ENCODE measurements at regions not wholly inside any gene's neighbourhood (a gene's known extent, or its start where the extent isn't known, plus 50 kb on each side); places are given as distances from the start of the nearest gene placed in this dataset.

GRCh38 chr4:38396091-38396490 lies 267.9 kb upstream of the KLF3 start:
- TF ChIP-seq CTCF (IDR thresholded peaks at IDR 0.05; ENCODE audit: low read length): no peak
- no peak for TF ChIP-seq EZH2 (IDR thresholded peaks at IDR 0.05; ENCODE audit: borderline replicate concordance, low read length)
- no peak overlapping the region for H3K4me2 ChIP-seq (ENCODE audit: low read length)
- H3K27ac ChIP-seq (ENCODE audit: low read depth, low read length, poor library complexity, severe bottlenecking): no peak overlapping the region
- H3K4me3 ChIP-seq (ENCODE audit: low read depth, low read length, poor library complexity, severe bottlenecking): no peak overlapping the region
- H2AFZ ChIP-seq (ENCODE audit: low read length): no peak overlapping the region
- no peaks in the 10 kb centered on the region for H3K27me3 ChIP-seq (ENCODE audit: insufficient read depth, low read length)
- H3K36me3 ChIP-seq (ENCODE audit: insufficient read depth, low read length): no peaks in the 10 kb centered on the region
- no peaks in the 10 kb centered on the region for H3K9me2 ChIP-seq (ENCODE audit: low read depth, low read length)
- H3K79me2 ChIP-seq (ENCODE audit: insufficient read depth, low read length): no peaks in the 10 kb centered on the region
- H3K9ac ChIP-seq (ENCODE audit: low read length): no peak overlapping the region
- no peaks in the 10 kb centered on the region for H3F3A ChIP-seq (ENCODE audit: insufficient read depth, low read length)
- H3K9me3 ChIP-seq (ENCODE audit: low read length): no peaks in the 10 kb centered on the region
- no peaks in the 10 kb centered on the region for H4K20me1 ChIP-seq (ENCODE audit: insufficient read depth, low read length)
- no peaks in the 10 kb centered on the region for H3K4me1 ChIP-seq (ENCODE audit: insufficient read depth, low read length, severe bottlenecking)

GRCh38 chr4:38396845-38397547 lies 267.0 kb upstream of the KLF3 start:
- Histone ChIP-seq H3K4me2 (ENCODE audit: low read length) (no peak overlapping the region), H3K27me3 (ENCODE audit: insufficient read depth, low read length) (no peaks in the 10 kb centered on the region), H3K4me1 (ENCODE audit: insufficient read depth, low read length, severe bottlenecking) (no peaks in the 10 kb centered on the region), H3K27ac (ENCODE audit: low read depth, low read length, poor library complexity, severe bottlenecking) (no peak overlapping the region), H3K9me2 (ENCODE audit: low read depth, low read length) (no peaks in the 10 kb centered on the region), H3K36me3 (ENCODE audit: insufficient read depth, low read length) (no peaks in the 10 kb centered on the region), H3K9me3 (ENCODE audit: low read length) (no peaks in the 10 kb centered on the region), H3K9ac (ENCODE audit: low read length) (no peak overlapping the region), H2AFZ (ENCODE audit: low read length) (no peak overlapping the region), H3F3A (ENCODE audit: insufficient read depth, low read length) (no peaks in the 10 kb centered on the region), H3K4me3 (ENCODE audit: low read depth, low read length, poor library complexity, severe bottlenecking) (no peak overlapping the region), H3K79me2 (ENCODE audit: insufficient read depth, low read length) (no peaks in the 10 kb centered on the region), H4K20me1 (ENCODE audit: insufficient read depth, low read length) (no peaks in the 10 kb centered on the region)
- no peak for TF ChIP-seq EZH2 (IDR thresholded peaks at IDR 0.05; ENCODE audit: borderline replicate concordance, low read length)
- no peak for TF ChIP-seq CTCF (IDR thresholded peaks at IDR 0.05; ENCODE audit: low read length)

- TF ChIP-seq EZH2 (IDR thresholded peaks at IDR 0.05; ENCODE audit: borderline replicate concordance, low read length) (no peak), CTCF (IDR thresholded peaks at IDR 0.05; ENCODE audit: low read length) (no peak)
- no peaks in the 10 kb centered on the region for H4K20me1 ChIP-seq (ENCODE audit: insufficient read depth, low read length)
- no peak overlapping the region for H3K27ac ChIP-seq (ENCODE audit: low read depth, low read length, poor library complexity, severe bottlenecking)
- no peak overlapping the region for H3K9ac ChIP-seq (ENCODE audit: low read length)
- no peaks in the 10 kb centered on the region for H3K4me1 ChIP-seq (ENCODE audit: insufficient read depth, low read length, severe bottlenecking)
- no peaks in the 10 kb centered on the region for H3K27me3 ChIP-seq (ENCODE audit: insufficient read depth, low read length)
- H3K79me2 ChIP-seq (ENCODE audit: insufficient read depth, low read length): no peaks in the 10 kb centered on the region
- H3F3A ChIP-seq (ENCODE audit: insufficient read depth, low read length): no peaks in the 10 kb centered on the region
- H3K9me2 ChIP-seq (ENCODE audit: low read depth, low read length): no peaks in the 10 kb centered on the region
- no peaks in the 10 kb centered on the region for H3K9me3 ChIP-seq (ENCODE audit: low read length)
- H3K4me2 ChIP-seq (ENCODE audit: low read length): no peak overlapping the region
- no peaks in the 10 kb centered on the region for H3K36me3 ChIP-seq (ENCODE audit: insufficient read depth, low read length)
- no peak overlapping the region for H3K4me3 ChIP-seq (ENCODE audit: low read depth, low read length, poor library complexity, severe bottlenecking)
- H2AFZ ChIP-seq (ENCODE audit: low read length): no peak overlapping the region
Measured at GRCh38 chr4:38400946-38401345, 263.1 kb upstream of the KLF3 start.

All from OCI-LY1 (cell line).